GM21423 (cell line): ENCODE measurements at regions not wholly inside any gene's neighbourhood (a gene's known extent, or its start where the extent isn't known, plus 50 kb on each side); places are given as distances from the start of the nearest gene placed in this dataset.
"Not testable (repeated sequence)": the region's sequence is repeated elsewhere in the genome, so short reads cannot be mapped to it uniquely, and the experiment has no call there.

Experiments used
- ATAC-seq: cut with Tn5 transposase; IDR thresholded peaks from one replicate; pipeline ENCODE4 v1.9.1; 2021; ENCODE audit warnings: mild to moderate bottlenecking, moderate library complexity; ENCODE audit not compliant: unreplicated experiment

DNA sequence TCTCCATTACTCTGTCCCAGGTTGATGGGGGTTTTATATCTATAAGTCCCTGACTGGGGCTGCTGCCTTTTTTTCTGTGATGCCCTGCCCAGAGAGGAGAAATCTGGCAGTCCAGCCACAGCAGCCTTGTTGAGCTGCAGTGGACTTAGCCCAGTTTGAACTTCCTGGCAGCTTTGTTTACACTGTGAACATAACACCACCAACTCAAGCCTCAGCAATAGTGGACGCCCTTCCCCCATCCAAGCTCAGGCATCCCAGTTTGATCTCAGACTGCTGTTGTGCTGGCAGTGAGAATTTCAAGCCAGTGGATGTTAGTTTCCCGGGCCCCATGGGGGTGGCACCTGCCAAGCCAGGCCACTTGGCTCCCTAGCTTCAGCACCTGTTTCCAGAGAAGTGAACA is 298.5 kb upstream of the KDM5D start:
- no peak for ATAC-seq

DNA sequence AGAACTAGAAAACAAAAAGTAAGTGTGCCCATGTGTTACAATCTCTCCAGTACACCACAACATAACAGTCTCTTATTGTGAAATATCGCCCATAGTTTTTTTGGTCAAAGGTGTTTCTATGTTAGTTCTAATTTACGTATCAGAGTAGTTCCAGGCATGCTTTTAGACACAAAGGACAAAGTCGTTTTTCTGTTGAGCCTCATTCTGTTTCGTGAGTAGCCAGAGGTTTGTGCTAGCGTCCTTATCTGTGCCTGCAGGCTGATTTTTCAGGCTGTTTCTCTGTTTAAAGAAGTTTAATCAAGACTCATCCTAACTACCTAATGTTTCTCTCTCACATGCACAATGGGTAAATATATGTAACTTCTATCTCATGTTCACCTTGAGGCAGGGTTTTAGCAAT is 281.1 kb upstream of the KDM5D start:
- ATAC-seq: no peak

DNA sequence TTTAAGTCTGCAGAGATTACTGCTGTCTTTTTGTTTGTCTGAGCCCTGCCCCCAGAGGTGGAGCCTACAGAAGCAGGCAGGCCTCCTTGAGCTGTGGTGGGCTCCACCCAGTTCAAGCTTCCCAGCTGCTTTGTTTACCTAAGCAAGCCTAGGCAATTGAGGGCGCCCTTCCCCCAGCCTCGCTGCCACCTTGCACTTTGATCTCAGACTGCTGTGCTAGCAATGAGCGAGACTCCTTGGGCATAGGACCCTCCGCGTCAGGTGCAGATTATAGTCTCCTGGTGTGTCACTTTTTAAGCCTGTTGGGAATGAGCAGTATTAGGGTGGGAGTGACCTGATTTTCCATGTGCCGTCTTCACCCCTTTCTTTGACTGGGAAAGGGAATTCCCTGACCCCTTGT is 248.9 kb upstream of the KDM5D start:
- ATAC-seq: not testable (repeated sequence)

DNA sequence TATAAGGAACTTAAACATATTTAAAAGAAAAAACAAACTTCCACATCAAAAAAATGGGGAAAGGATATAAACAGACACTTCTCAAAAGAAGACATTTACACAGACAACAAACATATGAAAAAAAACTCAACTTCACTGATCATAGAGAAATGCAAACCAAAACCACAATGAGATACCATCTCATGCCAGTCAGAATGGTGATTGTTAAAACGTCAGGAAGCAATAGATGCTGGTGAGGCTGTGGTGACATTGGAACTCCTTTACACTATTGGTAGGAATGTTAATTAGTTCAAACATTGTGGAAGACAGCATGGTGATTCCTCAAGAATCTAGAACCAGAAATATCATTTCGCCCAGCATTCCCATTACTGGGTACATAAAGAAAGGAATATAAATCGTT is 228.5 kb upstream of the KDM5D start:
- ATAC-seq: no peak

GRCh38 chrY:19947702-19948101 is 203.2 kb upstream of the KDM5D start:
- no peak for ATAC-seq

GRCh38 chrY:19899011-19899410 is 154.5 kb upstream of the KDM5D start:
- ATAC-seq: no peak

GRCh38 chrY:19892076-19892964 is 147.8 kb upstream of the KDM5D start:
- no peak for ATAC-seq

DNA sequence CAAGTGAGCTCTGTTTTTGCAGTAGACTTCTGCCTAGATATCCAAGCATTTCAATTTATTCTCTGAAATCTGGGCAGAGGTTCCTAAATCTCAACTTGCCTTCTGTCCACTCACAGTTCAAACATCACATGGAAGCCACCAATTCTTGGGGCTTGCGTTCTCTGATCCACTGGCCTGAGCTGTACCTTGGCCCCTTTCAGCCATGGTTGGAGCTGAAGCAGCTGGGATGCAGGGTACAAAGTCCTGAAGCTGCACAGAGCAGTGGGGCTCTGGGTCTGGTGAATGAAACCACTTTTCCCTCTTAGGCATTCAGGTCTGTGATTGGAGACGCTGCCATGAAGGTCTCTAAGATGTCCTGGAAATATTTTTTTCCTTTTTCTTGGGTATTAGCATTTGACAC is 137.6 kb upstream of the KDM5D start:
- ATAC-seq: no peak

GRCh38 chrY:19869715-19870114 is 125.2 kb upstream of the KDM5D start:
- ATAC-seq: no peak

DNA sequence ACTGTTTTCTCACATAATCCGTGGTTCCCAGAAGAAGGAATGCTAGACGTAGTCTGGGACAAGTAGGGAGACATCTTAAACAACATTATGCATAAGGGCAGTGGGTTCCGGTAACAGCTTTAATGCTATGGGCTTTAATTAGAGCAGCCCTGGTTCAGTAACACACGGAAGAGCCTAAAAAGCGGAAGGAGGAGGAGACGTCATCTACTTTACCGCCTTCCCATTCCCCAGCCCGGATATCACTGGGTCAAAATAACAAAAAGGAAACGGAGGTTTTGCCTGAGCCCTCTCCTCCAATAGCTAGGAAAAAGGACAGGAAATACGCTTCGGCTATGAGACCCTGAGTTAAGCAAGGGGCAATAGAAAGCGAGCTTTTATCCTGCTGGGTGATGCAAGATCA is 124.8 kb upstream of the KDM5D start:
- ATAC-seq: no peak

GRCh38 chrY:19868647-19869046 is 124.1 kb upstream of the KDM5D start:
- no peak for ATAC-seq

- ATAC-seq: no peak
These were observed 112.1 kb upstream of the KDM5D start for GRCh38 chrY:19856474-19857135.

DNA sequence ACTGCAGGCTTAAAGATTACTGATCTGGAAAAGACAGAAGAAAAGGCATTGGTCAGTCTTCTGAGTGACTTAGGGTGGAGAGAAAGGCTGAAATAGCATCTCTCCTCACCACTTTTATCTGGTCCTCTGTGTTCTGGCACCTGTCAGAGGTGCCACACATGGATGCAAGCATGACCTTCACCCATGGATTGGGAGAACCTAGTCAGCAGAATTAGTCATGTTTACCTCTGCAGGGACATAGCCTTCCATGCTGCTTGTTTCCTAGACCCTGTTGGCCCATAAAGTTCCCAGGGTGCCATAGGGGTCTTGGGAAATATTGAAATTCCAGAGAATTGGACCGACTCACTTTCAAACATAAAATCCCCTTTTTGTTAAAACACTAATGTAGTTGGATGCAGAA is 98.4 kb upstream of the KDM5D start:
- no peak for ATAC-seq

GRCh38 chrY:19824136-19824535 is 79.6 kb upstream of the KDM5D start:
- no peak for ATAC-seq

- ATAC-seq: no peak
These were observed 74.0 kb upstream of the KDM5D start for GRCh38 chrY:19818546-19818945.

DNA sequence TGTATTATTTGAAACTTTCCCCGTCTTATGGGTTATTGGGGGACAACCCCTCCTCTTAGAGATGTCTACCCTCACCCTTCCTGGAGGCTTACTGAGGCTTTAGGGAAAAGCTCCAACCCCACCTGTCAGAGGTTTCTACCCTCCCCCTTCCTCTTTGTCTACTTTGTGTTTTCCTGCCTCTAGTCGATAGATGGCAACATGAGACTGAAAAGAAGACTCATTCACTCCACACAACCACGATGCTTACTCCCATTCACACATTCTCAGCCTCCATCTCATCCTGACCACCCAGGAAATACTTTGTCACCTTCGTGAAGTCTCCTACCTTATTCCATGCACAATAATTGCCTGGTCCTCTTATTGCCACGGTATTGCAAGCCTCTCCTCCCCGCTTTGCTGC is 72.4 kb upstream of the KDM5D start:
- ATAC-seq: no peak

DNA sequence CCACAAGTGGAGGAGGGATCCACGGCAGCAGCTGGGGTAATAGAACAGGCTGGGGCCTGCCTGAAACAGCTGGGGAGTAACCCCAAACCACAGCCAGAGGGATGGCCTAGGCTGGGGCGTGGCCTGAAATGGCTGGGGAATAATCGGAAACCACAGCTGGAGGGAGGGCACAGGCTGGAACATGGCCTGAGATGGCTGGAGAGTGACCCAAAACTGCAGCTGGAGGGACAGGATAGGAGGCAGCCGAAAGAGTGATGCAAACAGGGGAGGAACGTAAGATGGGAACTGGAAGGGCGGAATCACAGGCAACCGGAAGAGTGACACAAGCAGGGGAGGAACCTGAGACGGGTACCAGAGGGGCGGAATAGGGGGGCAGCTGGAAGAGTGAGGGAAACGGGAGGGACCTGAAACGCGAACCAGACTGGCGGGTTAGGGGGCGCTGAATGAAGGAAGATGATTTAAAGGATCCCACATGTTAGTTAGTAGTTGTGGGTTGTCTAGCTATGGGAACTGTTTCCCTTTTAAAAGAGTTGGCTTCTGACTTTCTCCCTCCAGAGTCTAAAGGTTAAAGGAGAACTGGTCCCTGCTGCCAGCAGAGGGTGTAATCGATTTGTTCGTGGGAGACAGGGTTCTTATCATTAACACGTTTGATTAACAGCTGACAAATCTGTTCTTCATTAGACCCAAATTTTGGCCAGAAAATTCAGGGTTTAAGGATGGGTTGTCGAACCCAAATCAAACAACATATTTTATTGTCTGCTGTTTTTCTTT is 71.7 kb upstream of the KDM5D start:
- ATAC-seq: peak; percentile 58
